SK-N-SH (cell line): ENCODE measurements at regions not wholly inside any gene's neighbourhood (a gene's known extent, or its start where the extent isn't known, plus 50 kb on each side); places are given as distances from the start of the nearest gene placed in this dataset.

Experiments
- CTCF ChIA-PET: fragments of 300-600, 350-600 bp; formaldehyde crosslinking; extraction: SDS; loops from one replicate; lab custom pipeline; 2021; lab: Yijun Ruan, JAX
- POLR2A ChIA-PET: fragments of 350-600 bp; sonication (Branson Sonifier 250); formaldehyde crosslinking; extraction: SDS; loops from one replicate; lab custom pipeline; 2020; ENCODE audit warnings: antibody characterized with exemption, inconsistent platforms; lab: Yijun Ruan, JAX
- DNase-seq: peaks from one replicate; pipeline ENCODE4 v3.0.0; 2012
- H2AFZ ChIP-seq: fragments of 200-600 bp; sonication (generic); 2 replicates; pipeline ENCODE4 v1.8.1; 2016; ENCODE audit warnings: antibody characterized with exemption, mild to moderate bottlenecking, low read depth
- H3F3A ChIP-seq: fragments of 200-600 bp; sonication (generic); replicated peaks from 2 replicates; pipeline ENCODE3; 2016; ENCODE audit warnings: antibody characterized with exemption, mild to moderate bottlenecking; ENCODE audit not compliant: insufficient read depth
- H3K27ac ChIP-seq, 2 experiments: fragments of 200-500 bp in 1 of 2; fragments of 200-600 bp in 1 of 2; sonication (Bioruptor generic) in 1 of 2; sonication (generic), shearing (Covaris generic) in 1 of 2; 2 replicates each; pipeline versions ENCODE4 v1.5.1 to v1.6.1; 2014 to 2016; ENCODE audit warnings: low read depth in 2 of 2, inconsistent platforms in 1 of 2, low read length in 1 of 2, mild to moderate bottlenecking in 1 of 2, mixed read lengths in 1 of 2
- H3K27me3 ChIP-seq: fragments of 200-600 bp; sonication (generic), shearing (Covaris generic); 2 replicates; pipeline ENCODE4 v1.6.1; 2016; ENCODE audit warnings: mixed run types; ENCODE audit not compliant: insufficient read depth
- H3K36me3 ChIP-seq, 2 experiments: fragments of 200-500 bp in 1 of 2; fragments of 200-600 bp in 1 of 2; sonication (Bioruptor generic) in 1 of 2; sonication (generic) in 1 of 2; replicated peaks in 1 of 2; 2 replicates each; pipeline versions ENCODE3 to v1.5.1; 2014 to 2016; ENCODE audit warnings: low read length in 1 of 2, mild to moderate bottlenecking in 1 of 2; ENCODE audit not compliant: insufficient read depth in 2 of 2, control insufficient read depth in 1 of 2
- H3K4me1 ChIP-seq, 2 experiments: fragments of 200-500 bp in 1 of 2; fragments of 200-600 bp in 1 of 2; sonication (Bioruptor generic) in 1 of 2; sonication (generic), shearing (Covaris generic) in 1 of 2; 2 replicates each; pipeline versions ENCODE4 v1.5.1 to v1.6.1; 2014 to 2016; ENCODE audit warnings: low read depth in 1 of 2, low read length in 1 of 2, mixed run types in 1 of 2; ENCODE audit not compliant: insufficient read depth in 2 of 2, control insufficient read depth in 1 of 2
- H3K4me2 ChIP-seq: fragments of 200-600 bp; sonication (generic), shearing (Covaris generic); 2 replicates; pipeline ENCODE4 v1.6.1; 2017; ENCODE audit warnings: mixed run types
- H3K4me3 ChIP-seq, 2 experiments: fragments of 200-500 bp in 1 of 2; fragments of 200-600 bp in 1 of 2; sonication (Bioruptor generic) in 1 of 2; sonication (generic), shearing (Covaris generic) in 1 of 2; 2 replicates each; pipeline versions ENCODE4 v1.5.1 to v1.8.1; 2014 to 2016; ENCODE audit warnings: low read depth in 2 of 2, inconsistent platforms in 1 of 2, low read length in 1 of 2, mild to moderate bottlenecking in 1 of 2, mixed read lengths in 1 of 2, moderate library complexity in 1 of 2
- H3K79me2 ChIP-seq: fragments of 200-600 bp; sonication (generic); 2 replicates; pipeline ENCODE4 v1.8.1; 2017; ENCODE audit warnings: mild to moderate bottlenecking; ENCODE audit not compliant: insufficient read depth
- H3K9ac ChIP-seq: fragments of 200-600 bp; sonication (generic); 2 replicates; pipeline ENCODE4 v1.6.1; 2017; ENCODE audit warnings: mixed run types
- H3K9me2 ChIP-seq: fragments of 200-600 bp; sonication (generic); 2 replicates; pipeline ENCODE4 v1.6.1; 2017; ENCODE audit warnings: mixed run types
- H3K9me3 ChIP-seq: fragments of 200-600 bp; sonication (generic); 2 replicates; pipeline ENCODE4 v1.6.1; 2017; ENCODE audit warnings: mixed run types, mild to moderate bottlenecking, moderate library complexity
- H4K20me1 ChIP-seq: fragments of 200-600 bp; sonication (generic); 2 replicates; pipeline ENCODE4 v1.6.1; 2017; ENCODE audit warnings: mild to moderate bottlenecking, mixed run types; ENCODE audit not compliant: insufficient read depth
- ELF1 ChIP-seq: IDR thresholded peaks from 2 replicates; pipeline ENCODE4 v1.4.0; 2012
- EZH2phosphoT487 ChIP-seq: fragments of 200-600 bp; sonication (generic); IDR thresholded peaks from 2 replicates; pipeline ENCODE4 v1.6.1; 2017; ENCODE audit warnings: low read depth, mixed run types, mild to moderate bottlenecking, antibody characterized with exemption, moderate library complexity, borderline replicate concordance
- FOSL2 ChIP-seq: IDR thresholded peaks from 2 replicates; pipeline ENCODE4 v1.4.0; 2012; ENCODE audit warnings: low read depth, mild to moderate bottlenecking, moderate library complexity, borderline replicate concordance
- FOXM1 ChIP-seq: IDR thresholded peaks from 2 replicates; pipeline ENCODE4 v1.4.0; 2012; ENCODE audit warnings: low read depth, mild to moderate bottlenecking
- GABPA ChIP-seq: IDR thresholded peaks from 2 replicates; pipeline ENCODE4 v1.4.0; 2012; ENCODE audit warnings: low read depth, mild to moderate bottlenecking
- JUND ChIP-seq: IDR thresholded peaks from 2 replicates; pipeline ENCODE4 v1.4.0; 2012
- MXI1 ChIP-seq: IDR thresholded peaks from 2 replicates; pipeline ENCODE4 v1.6.1; 2012; ENCODE audit warnings: mild to moderate bottlenecking, low read depth, low read length, improper control_type of control experiment
- RFX5 ChIP-seq: IDR thresholded peaks from 2 replicates; pipeline ENCODE4 v1.6.1; 2012; ENCODE audit warnings: mild to moderate bottlenecking, improper control_type of control experiment, low read length
- SIN3A ChIP-seq: IDR thresholded peaks from 2 replicates; pipeline ENCODE4 v1.6.1; 2012; ENCODE audit warnings: low read depth, mild to moderate bottlenecking, low read length, moderate library complexity, borderline replicate concordance
- SMC3 ChIP-seq: IDR thresholded peaks from 2 replicates; pipeline ENCODE4 v1.6.1; 2012; ENCODE audit warnings: low read depth, low read length, improper control_type of control experiment
- TCF12 ChIP-seq: IDR thresholded peaks from 2 replicates; pipeline ENCODE4 v1.4.0; 2012
- WGBS: methylation state at CpG from one replicate; pipeline ENCODE4 v1.1.6; 2017; ENCODE audit warnings: low lambda C conversion rate; 5-methylcytosine and 5-hydroxymethylcytosine counted together
- TF ChIP-seq, protein P1 (sequence below): IDR thresholded peaks from 2 replicates; pipeline ENCODE4 v1.4.0; 2012; ENCODE audit warnings: low read depth
- TF ChIP-seq, protein P2 (sequence below): IDR thresholded peaks from 2 replicates; pipeline ENCODE4; 2012

DNA sequence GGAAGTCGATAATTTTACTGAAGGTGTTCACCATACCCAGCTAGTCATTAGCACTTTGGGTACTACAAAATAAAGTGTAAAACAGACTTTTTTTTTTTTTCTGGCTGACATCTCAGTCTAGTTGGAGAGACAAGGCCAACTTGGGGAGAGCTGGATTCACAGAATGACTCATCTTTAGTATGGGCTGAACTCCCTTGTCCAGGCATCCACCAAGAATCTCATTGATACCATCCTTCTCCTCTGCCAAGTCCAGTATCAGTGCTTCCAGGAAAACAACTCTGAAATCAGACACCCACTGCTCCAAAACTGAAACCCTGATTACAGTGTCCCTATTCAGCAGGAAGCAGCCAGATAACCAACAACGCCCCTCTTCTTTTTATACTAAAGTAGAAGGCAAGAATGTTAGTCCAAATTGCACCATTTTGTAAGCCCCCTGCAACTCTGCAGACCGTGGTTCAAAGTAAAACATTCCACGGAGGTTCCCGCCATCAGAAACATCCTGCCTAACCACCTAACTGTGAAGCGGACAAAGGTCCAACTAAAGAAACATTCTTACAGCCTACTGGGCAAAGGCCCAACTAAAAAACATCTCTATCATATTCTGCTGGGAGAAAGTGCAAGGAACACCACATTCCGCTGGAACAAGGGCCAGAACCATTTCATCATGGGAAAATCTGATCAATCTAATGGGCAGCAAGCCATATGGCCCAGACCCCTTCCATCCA lies 728.2 kb downstream of the BRINP1 start:
- Histone ChIP-seq H3K9me2 (no peaks in the 10 kb centered on the region), H3K27me3 (no peaks in the 10 kb centered on the region), H3K79me2 (no peaks in the 10 kb centered on the region), H3K9me3 (no peaks in the 10 kb centered on the region; the same call in 1 of the 2 replicates), H4K20me1 (no peaks in the 10 kb centered on the region), H3K4me2 (no peak overlapping the region), H3K4me1 (no peaks in the 10 kb centered on the region), H2AFZ (no peak overlapping the region), H3K36me3 (no peaks in the 10 kb centered on the region), H3K27ac (no peak overlapping the region), H3K4me3 (no peak overlapping the region), H3F3A (no peaks in the 10 kb centered on the region), H3K9ac (no peak overlapping the region)
- DNase-seq = no peak
- CTCF ChIA-PET = no interaction called here
- 42% methylated on average over 7 of the region's 7 CpGs for WGBS
- POLR2A ChIA-PET = no interaction called here
- no peak for TF ChIP-seq TCF12
- no peak for TF ChIP-seq MXI1
- TF ChIP-seq JUND = no peak

DNA sequence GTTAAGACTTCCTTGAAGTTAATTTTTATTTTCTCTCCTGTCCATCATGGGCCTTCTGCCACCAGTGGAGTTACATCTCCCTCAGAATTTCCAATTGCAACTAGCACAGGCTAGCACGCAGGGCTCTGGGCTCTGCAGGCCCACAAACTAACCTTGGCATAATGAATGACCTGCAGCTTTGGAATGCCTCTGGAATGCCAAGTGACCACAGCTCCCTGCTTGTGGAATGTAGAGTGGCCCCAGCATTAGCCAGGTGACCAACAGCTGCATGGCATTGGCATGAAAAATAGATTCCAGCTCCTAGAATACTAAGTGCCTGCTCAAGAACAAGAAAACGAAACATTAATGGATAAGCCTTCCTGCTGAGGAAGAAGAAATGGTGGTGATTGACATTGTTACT lies 726.1 kb downstream of the BRINP1 start:
- WGBS = 18% methylated on average over 2 of the region's 2 CpGs
- no peaks in the 10 kb centered on the region for H3K4me1 ChIP-seq
- no peak for TF ChIP-seq FOXM1
- no peak for TF ChIP-seq SIN3A
- no peak for TF ChIP-seq RFX5
- TF ChIP-seq FOSL2 = no peak
- no peak for TF ChIP-seq EZH2phosphoT487
- TF ChIP-seq GABPA = no peak
- TF ChIP-seq SMC3 = no peak
- TF ChIP-seq, protein P1, sequence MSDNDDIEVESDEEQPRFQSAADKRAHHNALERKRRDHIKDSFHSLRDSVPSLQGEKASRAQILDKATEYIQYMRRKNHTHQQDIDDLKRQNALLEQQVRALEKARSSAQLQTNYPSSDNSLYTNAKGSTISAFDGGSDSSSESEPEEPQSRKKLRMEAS = no peak
- TF ChIP-seq, protein P2, sequence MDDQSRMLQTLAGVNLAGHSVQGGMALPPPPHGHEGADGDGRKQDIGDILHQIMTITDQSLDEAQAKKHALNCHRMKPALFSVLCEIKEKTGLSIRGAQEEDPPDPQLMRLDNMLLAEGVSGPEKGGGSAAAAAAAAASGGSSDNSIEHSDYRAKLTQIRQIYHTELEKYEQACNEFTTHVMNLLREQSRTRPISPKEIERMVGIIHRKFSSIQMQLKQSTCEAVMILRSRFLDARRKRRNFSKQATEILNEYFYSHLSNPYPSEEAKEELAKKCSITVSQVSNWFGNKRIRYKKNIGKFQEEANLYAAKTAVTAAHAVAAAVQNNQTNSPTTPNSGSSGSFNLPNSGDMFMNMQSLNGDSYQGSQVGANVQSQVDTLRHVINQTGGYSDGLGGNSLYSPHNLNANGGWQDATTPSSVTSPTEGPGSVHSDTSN = no peak
- TF ChIP-seq ELF1 = no peak
- H2AFZ ChIP-seq = no peak overlapping the region
- no peak overlapping the region for H3K27ac ChIP-seq
- no peak overlapping the region for H3K4me3 ChIP-seq
- no peak overlapping the region for H3K4me2 ChIP-seq
- no peak for DNase-seq
- H3K9me3 ChIP-seq = no peaks in the 10 kb centered on the region; the same call in 1 of the 2 replicates
- H3K9ac ChIP-seq = no peak overlapping the region
- H3F3A ChIP-seq = no peaks in the 10 kb centered on the region
- H4K20me1 ChIP-seq = no peaks in the 10 kb centered on the region
- ChIA-PET CTCF (no interaction called here), POLR2A (no interaction called here)
- no peaks in the 10 kb centered on the region for H3K27me3 ChIP-seq
- H3K36me3 ChIP-seq = no peaks in the 10 kb centered on the region
- H3K79me2 ChIP-seq = no peaks in the 10 kb centered on the region
- H3K9me2 ChIP-seq = no peaks in the 10 kb centered on the region
